ENCODE measurements at regions not wholly inside any gene's neighbourhood (a gene's known extent, or its start where the extent isn't known, plus 50 kb on each side); places are given as distances from the start of the nearest gene placed in this dataset.

GRCh38 chr6:163651426-163651825 is 236.9 kb downstream of the QKI start:
- H3K4me3 ChIP-seq (ENCODE audit: control insufficient read depth, low read depth, low read length), result no peak overlapping the region
- no peak for DNase-seq (ENCODE audit: low read depth)
- TF ChIP-seq, protein P1, sequence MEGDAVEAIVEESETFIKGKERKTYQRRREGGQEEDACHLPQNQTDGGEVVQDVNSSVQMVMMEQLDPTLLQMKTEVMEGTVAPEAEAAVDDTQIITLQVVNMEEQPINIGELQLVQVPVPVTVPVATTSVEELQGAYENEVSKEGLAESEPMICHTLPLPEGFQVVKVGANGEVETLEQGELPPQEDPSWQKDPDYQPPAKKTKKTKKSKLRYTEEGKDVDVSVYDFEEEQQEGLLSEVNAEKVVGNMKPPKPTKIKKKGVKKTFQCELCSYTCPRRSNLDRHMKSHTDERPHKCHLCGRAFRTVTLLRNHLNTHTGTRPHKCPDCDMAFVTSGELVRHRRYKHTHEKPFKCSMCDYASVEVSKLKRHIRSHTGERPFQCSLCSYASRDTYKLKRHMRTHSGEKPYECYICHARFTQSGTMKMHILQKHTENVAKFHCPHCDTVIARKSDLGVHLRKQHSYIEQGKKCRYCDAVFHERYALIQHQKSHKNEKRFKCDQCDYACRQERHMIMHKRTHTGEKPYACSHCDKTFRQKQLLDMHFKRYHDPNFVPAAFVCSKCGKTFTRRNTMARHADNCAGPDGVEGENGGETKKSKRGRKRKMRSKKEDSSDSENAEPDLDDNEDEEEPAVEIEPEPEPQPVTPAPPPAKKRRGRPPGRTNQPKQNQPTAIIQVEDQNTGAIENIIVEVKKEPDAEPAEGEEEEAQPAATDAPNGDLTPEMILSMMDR (IDR thresholded peaks at IDR 0.05; ENCODE audit: control insufficient read depth, insufficient read depth, low read depth, low read length, missing control alignments), result no peak

GRCh38 chr6:163648868-163649267 is 234.3 kb downstream of the QKI start:
- H3K4me3 ChIP-seq (ENCODE audit: control insufficient read depth, low read depth, low read length), result no peak overlapping the region
- TF ChIP-seq, protein P1 (IDR thresholded peaks at IDR 0.05; ENCODE audit: control insufficient read depth, insufficient read depth, low read depth, low read length, missing control alignments), result no peak

GRCh38 chr6:163647624-163648023 is 233.1 kb downstream of the QKI start:
- DNase-seq (ENCODE audit: low read depth), result no peak
- TF ChIP-seq, protein P1 (IDR thresholded peaks at IDR 0.05; ENCODE audit: control insufficient read depth, insufficient read depth, low read depth, low read length, missing control alignments), result no peak
- no peak overlapping the region for H3K4me3 ChIP-seq (ENCODE audit: control insufficient read depth, low read depth, low read length)

More at GRCh38 chr6:163648868-163649267, 234.3 kb downstream of the QKI start:
- DNase-seq (ENCODE audit: low read depth), result no peak

DNA sequence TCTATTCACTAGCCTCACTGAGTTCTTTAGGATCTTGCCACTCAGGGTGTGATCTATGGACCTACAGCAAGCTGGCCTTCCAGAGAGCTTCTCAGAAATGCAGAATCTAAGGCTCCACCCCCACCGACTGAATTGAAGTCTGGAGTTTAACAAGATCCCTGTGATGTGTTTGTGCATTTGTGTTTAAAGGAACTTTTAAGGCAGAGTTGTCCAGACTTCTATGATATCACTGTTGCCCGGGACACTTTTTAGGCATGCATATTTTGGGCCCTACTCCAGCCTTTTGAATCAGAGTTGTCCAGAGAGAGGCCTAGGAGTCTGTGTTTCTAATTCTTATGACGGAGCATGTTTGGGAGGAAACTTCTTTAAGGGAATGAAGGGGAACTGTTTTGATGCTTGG is 232.3 kb downstream of the QKI start:
- H3K4me3 ChIP-seq (ENCODE audit: control insufficient read depth, low read depth, low read length), result no peak overlapping the region
- TF ChIP-seq, protein P1 (IDR thresholded peaks at IDR 0.05; ENCODE audit: control insufficient read depth, insufficient read depth, low read depth, low read length, missing control alignments), result no peak
- DNase-seq (ENCODE audit: low read depth), result no peak

- no peak for DNase-seq (ENCODE audit: low read depth)
- H3K4me3 ChIP-seq (ENCODE audit: control insufficient read depth, low read depth, low read length), result no peak overlapping the region
- TF ChIP-seq, protein P1 (IDR thresholded peaks at IDR 0.05; ENCODE audit: control insufficient read depth, insufficient read depth, low read depth, low read length, missing control alignments), result no peak
These were observed 231.6 kb downstream of the QKI start for GRCh38 chr6:163646133-163646532.

DNA sequence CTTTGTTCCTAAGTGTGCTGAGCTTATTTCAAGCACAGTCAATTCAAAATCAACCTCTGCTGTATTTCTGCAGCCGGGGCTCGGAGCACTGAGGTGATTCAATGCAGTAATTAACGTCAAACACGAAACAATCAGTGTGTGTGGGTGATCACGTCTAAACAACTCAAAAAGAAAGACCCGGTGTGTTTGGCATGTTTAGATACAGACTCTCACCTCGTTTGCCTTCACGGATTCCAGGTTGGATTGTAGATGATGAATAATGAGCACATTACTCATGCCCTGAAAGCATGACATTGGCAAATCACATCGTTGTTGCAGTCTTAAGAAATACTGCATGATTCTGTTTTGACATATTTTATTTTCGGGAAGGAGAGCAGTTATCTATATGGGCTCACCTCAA is 231.0 kb downstream of the QKI start:
- TF ChIP-seq, protein P1 (IDR thresholded peaks at IDR 0.05; ENCODE audit: control insufficient read depth, insufficient read depth, low read depth, low read length, missing control alignments), result no peak
- no peak overlapping the region for H3K4me3 ChIP-seq (ENCODE audit: control insufficient read depth, low read depth, low read length)
- DNase-seq (ENCODE audit: low read depth), result no peak

- TF ChIP-seq, protein P1 (IDR thresholded peaks at IDR 0.05; ENCODE audit: control insufficient read depth, insufficient read depth, low read depth, low read length, missing control alignments), result no peak
- H3K4me3 ChIP-seq (ENCODE audit: control insufficient read depth, low read depth, low read length), result no peak overlapping the region
- no peak for DNase-seq (ENCODE audit: low read depth)
These were observed 229.3 kb downstream of the QKI start for GRCh38 chr6:163643866-163644265.

Data from AG09309 (cell line).